Brain microvascular endothelial cell (primary cell): ENCODE measurements at regions not wholly inside any gene's neighbourhood (a gene's known extent, or its start where the extent isn't known, plus 50 kb on each side); places are given as distances from the start of the nearest gene placed in this dataset.
A peak's percentile ranks its signal among the peaks of the same experiment; 100 is the strongest.

Source experiments
- DNase-seq: peaks from one replicate; pipeline ENCODE4 v3.0.0-alpha.2; 2020
- H3K27ac ChIP-seq: fragments of 250-450 bp; sonication (Bioruptor Pico); 2 replicates; pipeline ENCODE4 v1.5.1; 2020; ENCODE audit warnings: mild to moderate bottlenecking, moderate library complexity
- H3K27me3 ChIP-seq: fragments of 250-450 bp; sonication (Bioruptor Pico); replicated peaks from 2 replicates; pipeline ENCODE4 v1.5.1; 2020; ENCODE audit warnings: mild to moderate bottlenecking
- H3K36me3 ChIP-seq: fragments of 250-450 bp; sonication (Bioruptor Pico); replicated peaks from 2 replicates; pipeline ENCODE4 v1.5.1; 2020; ENCODE audit warnings: mild to moderate bottlenecking
- H3K4me3 ChIP-seq: 2 replicates; pipeline ENCODE4 v1.5.1; 2011; ENCODE audit warnings: low read depth, mild to moderate bottlenecking, control low read depth, low read length, moderate library complexity
- CTCF ChIP-seq: IDR thresholded peaks from 2 replicates; pipeline ENCODE4 v1.5.1; 2011; ENCODE audit warnings: low read depth, mild to moderate bottlenecking, moderate library complexity, low read length, control low read depth, inconsistent platforms; ENCODE audit errors: missing control alignments
- in situ Hi-C: cut with HindIII; loops from 2 replicates; pipeline ENCODE4 v1.10.0; 2017; ENCODE audit warnings: low sequenced_read_pairs, low pct_ligation_motif_present

GRCh38 chr6:80940571-80940970 is 811.9 kb downstream of the TENT5A start:
- no peak for TF ChIP-seq CTCF
- no peak for DNase-seq
- H3K27ac ChIP-seq, result no peak overlapping the region
- no peak overlapping the region for H3K4me3 ChIP-seq
- H3K36me3 ChIP-seq, result no peaks in the 10 kb centered on the region
- no peaks in the 10 kb centered on the region for H3K27me3 ChIP-seq
- in situ Hi-C loops, result no loop called here

DNA sequence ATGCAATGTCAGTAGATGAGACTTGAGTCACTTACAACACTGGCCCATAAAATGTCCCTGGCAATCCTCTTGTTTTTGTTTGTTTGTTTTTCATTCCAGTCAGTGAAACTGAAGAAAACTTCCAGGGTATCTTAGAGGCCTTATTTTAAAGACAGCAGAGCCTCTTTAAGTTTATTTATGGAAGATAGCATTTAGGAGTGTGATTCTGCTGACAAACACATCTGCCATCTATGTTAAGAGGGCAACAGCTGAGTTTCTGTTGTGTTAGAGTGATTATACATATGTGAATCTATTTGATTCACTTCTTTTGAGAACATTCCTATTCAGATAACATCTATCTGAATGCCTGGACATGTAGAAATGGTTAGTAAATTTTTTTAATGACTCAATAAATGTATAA is 812.6 kb downstream of the TENT5A start:
- in situ Hi-C loops, result no loop called here
- DNase-seq, result no peak
- no peaks in the 10 kb centered on the region for H3K27me3 ChIP-seq
- H3K27ac ChIP-seq, result no peak overlapping the region
- no peak overlapping the region for H3K4me3 ChIP-seq
- no peak for TF ChIP-seq CTCF
- H3K36me3 ChIP-seq, result no peaks in the 10 kb centered on the region

DNA sequence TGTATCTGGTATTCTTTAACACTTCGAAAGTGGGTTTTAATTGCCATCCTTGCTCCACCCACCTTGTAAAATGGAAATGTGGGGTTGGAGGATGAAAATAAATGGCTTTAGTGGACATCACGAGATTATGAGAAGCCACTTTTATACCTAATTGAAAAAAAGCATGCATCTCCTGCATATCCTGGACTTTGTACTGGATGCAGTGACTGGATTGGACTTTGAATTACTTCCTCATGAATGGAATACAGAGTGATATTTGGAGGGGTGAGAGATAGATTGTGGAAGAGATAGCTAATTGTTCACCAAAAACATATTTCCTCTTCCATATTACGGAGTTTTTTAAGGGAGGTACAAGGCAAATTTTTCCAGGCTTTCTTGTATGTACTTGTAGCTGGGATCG is 813.0 kb downstream of the TENT5A start:
- Histone ChIP-seq H3K4me3 (no peak overlapping the region), H3K27ac (no peak overlapping the region), H3K36me3 (no peaks in the 10 kb centered on the region), H3K27me3 (no peaks in the 10 kb centered on the region)
- in situ Hi-C loops, result no loop called here
- no peak for TF ChIP-seq CTCF
- no peak for DNase-seq

- DNase-seq, result no peak
- no peak for TF ChIP-seq CTCF
- in situ Hi-C loops, result no loop called here
- Histone ChIP-seq H3K27ac (no peak overlapping the region), H3K27me3 (no peaks in the 10 kb centered on the region), H3K4me3 (no peak overlapping the region), H3K36me3 (no peaks in the 10 kb centered on the region)
Measured at GRCh38 chr6:80938131-80938530, 814.4 kb downstream of the TENT5A start.

DNA sequence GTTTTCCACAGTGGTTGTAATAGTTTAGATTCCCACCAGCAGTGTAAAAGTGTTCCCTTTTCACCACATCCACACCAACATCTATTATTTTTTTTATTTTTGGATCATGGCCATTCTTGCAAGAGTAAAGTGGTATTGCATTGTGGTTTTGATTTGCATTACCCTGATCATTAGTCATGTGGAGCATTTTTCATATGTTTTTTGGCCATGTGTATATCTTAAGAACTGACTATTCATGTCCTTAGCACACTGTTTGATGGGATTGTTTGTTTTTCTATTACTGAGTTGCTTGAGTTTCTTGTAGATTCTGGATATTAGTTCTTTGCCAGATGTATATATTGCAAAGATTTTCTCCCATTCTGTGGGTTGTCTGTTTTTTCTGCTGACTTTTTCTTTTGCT is 820.1 kb downstream of the TENT5A start:
- Histone ChIP-seq H3K27ac (no peak overlapping the region), H3K36me3 (no peaks in the 10 kb centered on the region), H3K27me3 (no peaks in the 10 kb centered on the region), H3K4me3 (no peak overlapping the region)
- no peak for TF ChIP-seq CTCF
- peak; percentile 2 for DNase-seq
- in situ Hi-C loops, result no loop called here

GRCh38 chr6:80930376-80930775 is 822.1 kb downstream of the TENT5A start:
- no peaks in the 10 kb centered on the region for H3K27me3 ChIP-seq
- no peaks in the 10 kb centered on the region for H3K36me3 ChIP-seq
- TF ChIP-seq CTCF, result no peak
- no peak overlapping the region for H3K27ac ChIP-seq
- no peak for DNase-seq
- no peak overlapping the region for H3K4me3 ChIP-seq
- in situ Hi-C loops, result no loop called here
